H1 (cell line): ENCODE measurements at regions not wholly inside any gene's neighbourhood (a gene's known extent, or its start where the extent isn't known, plus 50 kb on each side); places are given as distances from the start of the nearest gene placed in this dataset.

Experiments used
- CTCF ChIP-seq, 3 experiments: IDR thresholded peaks; 1 replicate in 2 of 3; 2 replicates in 1 of 3; pipeline versions ENCODE4 v1.5.1 to v1.6.1; 2011; ENCODE audit warnings: low read length in 3 of 3, mild to moderate bottlenecking in 3 of 3, inconsistent platforms in 2 of 3, low read depth in 1 of 3, moderate library complexity in 1 of 3; ENCODE audit not compliant: insufficient read depth in 1 of 3; ENCODE audit errors: control extremely low read depth in 1 of 3
- EGR1 ChIP-seq: IDR thresholded peaks from 2 replicates; pipeline ENCODE4 v1.6.1; 2011; ENCODE audit warnings: low read depth, low read length, borderline replicate concordance
- EZH2 ChIP-seq: fragments of 200-600 bp; sonication (generic); IDR thresholded peaks from 2 replicates; pipeline ENCODE4 v1.7.1; 2012; ENCODE audit warnings: low read depth, mild to moderate bottlenecking, moderate library complexity, low read length, inconsistent platforms; ENCODE audit not compliant: severe bottlenecking
- GABPA ChIP-seq: IDR thresholded peaks from 2 replicates; pipeline ENCODE4 v1.6.1; 2011; ENCODE audit warnings: mild to moderate bottlenecking, low read length, moderate library complexity, borderline replicate concordance; ENCODE audit not compliant: insufficient read depth
- MAX ChIP-seq: IDR thresholded peaks from 2 replicates; pipeline ENCODE4 v1.6.1; 2012; ENCODE audit warnings: inconsistent platforms
- NRF1 ChIP-seq: IDR thresholded peaks from 2 replicates; pipeline ENCODE4 v1.6.1; 2011; ENCODE audit warnings: mild to moderate bottlenecking, low read depth, low read length, improper control_type of control experiment
- POLR2A ChIP-seq, 2 experiments: IDR thresholded peaks; 1 replicate in 1 of 2; 2 replicates in 1 of 2; pipeline ENCODE4 v1.6.1; 2011; ENCODE audit warnings: low read depth in 2 of 2, low read length in 2 of 2, mild to moderate bottlenecking in 2 of 2; ENCODE audit errors: control extremely low read depth in 1 of 2
- SIN3A ChIP-seq, 2 experiments: IDR thresholded peaks in 1 of 2; conservative IDR thresholded peaks in 1 of 2; 2 replicates each; pipeline ENCODE4 v1.6.1; 2011 to 2012; ENCODE audit warnings: low read length in 2 of 2, improper control_type of control experiment in 1 of 2, low read depth in 1 of 2, mild to moderate bottlenecking in 1 of 2
- SUZ12 ChIP-seq: fragments of 200-600 bp; sonication (generic); IDR thresholded peaks from 2 replicates; pipeline ENCODE4 v1.6.1; 2012; ENCODE audit warnings: mild to moderate bottlenecking, inconsistent platforms, low read length, moderate library complexity, mixed read lengths

GRCh38 chr9:73565833-73566465 is 414.3 kb downstream of the ANXA1 start:
- TF ChIP-seq SUZ12 (no peak), NRF1 (no peak), EGR1 (no peak), EZH2 (no peak), SIN3A (conservative IDR thresholded peaks at IDR 0.05 in 1 of 2, IDR thresholded peaks at IDR 0.05 in 1 of 2; ENCODE audit: low read depth in 1 of 2, low read length in 2 of 2) (no peak), CTCF (IDR thresholded peaks at IDR 0.05; ENCODE audit: control extremely low read depth in 1 of 3, insufficient read depth in 1 of 3, low read depth in 1 of 3, low read length in 3 of 3) (peak; percentile 71 to 85 (median 71)), GABPA (no peak), POLR2A (IDR thresholded peaks at IDR 0.05; ENCODE audit: control extremely low read depth in 1 of 2, low read depth in 2 of 2, low read length in 2 of 2) (no peak), MAX (no peak)
